ENCODE measurements at regions not wholly inside any gene's neighbourhood (a gene's known extent, or its start where the extent isn't known, plus 50 kb on each side); places are given as distances from the start of the nearest gene placed in this dataset.

GRCh38 chr2:23183733-23184132 lies 201.2 kb upstream of the KLHL29 start (continued):
- TF ChIP-seq, protein P1, sequence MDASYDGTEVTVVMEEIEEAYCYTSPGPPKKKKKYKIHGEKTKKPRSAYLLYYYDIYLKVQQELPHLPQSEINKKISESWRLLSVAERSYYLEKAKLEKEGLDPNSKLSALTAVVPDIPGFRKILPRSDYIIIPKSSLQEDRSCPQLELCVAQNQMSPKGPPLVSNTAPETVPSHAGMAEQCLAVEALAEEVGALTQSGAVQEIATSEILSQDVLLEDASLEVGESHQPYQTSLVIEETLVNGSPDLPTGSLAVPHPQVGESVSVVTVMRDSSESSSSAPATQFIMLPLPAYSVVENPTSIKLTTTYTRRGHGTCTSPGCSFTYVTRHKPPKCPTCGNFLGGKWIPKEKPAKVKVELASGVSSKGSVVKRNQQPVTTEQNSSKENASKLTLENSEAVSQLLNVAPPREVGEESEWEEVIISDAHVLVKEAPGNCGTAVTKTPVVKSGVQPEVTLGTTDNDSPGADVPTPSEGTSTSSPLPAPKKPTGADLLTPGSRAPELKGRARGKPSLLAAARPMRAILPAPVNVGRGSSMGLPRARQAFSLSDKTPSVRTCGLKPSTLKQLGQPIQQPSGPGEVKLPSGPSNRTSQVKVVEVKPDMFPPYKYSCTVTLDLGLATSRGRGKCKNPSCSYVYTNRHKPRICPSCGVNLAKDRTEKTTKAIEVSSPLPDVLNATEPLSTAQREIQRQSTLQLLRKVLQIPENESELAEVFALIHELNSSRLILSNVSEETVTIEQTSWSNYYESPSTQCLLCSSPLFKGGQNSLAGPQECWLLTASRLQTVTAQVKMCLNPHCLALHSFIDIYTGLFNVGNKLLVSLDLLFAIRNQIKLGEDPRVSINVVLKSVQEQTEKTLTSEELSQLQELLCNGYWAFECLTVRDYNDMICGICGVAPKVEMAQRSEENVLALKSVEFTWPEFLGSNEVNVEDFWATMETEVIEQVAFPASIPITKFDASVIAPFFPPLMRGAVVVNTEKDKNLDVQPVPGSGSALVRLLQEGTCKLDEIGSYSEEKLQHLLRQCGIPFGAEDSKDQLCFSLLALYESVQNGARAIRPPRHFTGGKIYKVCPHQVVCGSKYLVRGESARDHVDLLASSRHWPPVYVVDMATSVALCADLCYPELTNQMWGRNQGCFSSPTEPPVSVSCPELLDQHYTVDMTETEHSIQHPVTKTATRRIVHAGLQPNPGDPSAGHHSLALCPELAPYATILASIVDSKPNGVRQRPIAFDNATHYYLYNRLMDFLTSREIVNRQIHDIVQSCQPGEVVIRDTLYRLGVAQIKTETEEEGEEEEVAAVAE (CRISPR knock-in tag; IDR thresholded peaks at IDR 0.05; ENCODE audit: borderline replicate concordance): no peak
- TF ChIP-seq ZKSCAN8 (CRISPR knock-in tag; IDR thresholded peaks at IDR 0.05; ENCODE audit: borderline replicate concordance) (no peak), RBM39 (IDR thresholded peaks at IDR 0.05; ENCODE audit: low read depth, low read length, poor library complexity, severe bottlenecking) (no peak), PAX8 (CRISPR knock-in tag; IDR thresholded peaks at IDR 0.05; ENCODE audit: borderline replicate concordance) (no peak), ZNF792 (CRISPR knock-in tag; IDR thresholded peaks at IDR 0.05) (no peak)

GRCh38 chr2:23198316-23199114 lies 186.5 kb upstream of the KLHL29 start:
- H3K9ac ChIP-seq (ENCODE audit: insufficient read depth, low read depth, low read length): no peak overlapping the region
- intact Hi-C loops (cut with micrococcal nuclease; ENCODE audit: unreplicated experiment) (loop anchor here (5.0 kb wide), 2 partner anchors 94 to 154 kb away; no protein-coding TSS in a partner anchor), in situ Hi-C loops (cut with HindIII; ENCODE audit: extremely low pct_ligation_motif_present, low pct_unique_long_range_greater_than_20kb) (no loop called here)
- no peak for ATAC-seq
- H4K20me1 ChIP-seq (ENCODE audit: insufficient read depth, low read length): no peaks in the 10 kb centered on the region
- BruUV-seq (replicated peaks): no TSS peak
- no peak for TF ChIP-seq ZNF7 (CRISPR knock-in tag; IDR thresholded peaks at IDR 0.05)
- TF ChIP-seq, protein P2, sequence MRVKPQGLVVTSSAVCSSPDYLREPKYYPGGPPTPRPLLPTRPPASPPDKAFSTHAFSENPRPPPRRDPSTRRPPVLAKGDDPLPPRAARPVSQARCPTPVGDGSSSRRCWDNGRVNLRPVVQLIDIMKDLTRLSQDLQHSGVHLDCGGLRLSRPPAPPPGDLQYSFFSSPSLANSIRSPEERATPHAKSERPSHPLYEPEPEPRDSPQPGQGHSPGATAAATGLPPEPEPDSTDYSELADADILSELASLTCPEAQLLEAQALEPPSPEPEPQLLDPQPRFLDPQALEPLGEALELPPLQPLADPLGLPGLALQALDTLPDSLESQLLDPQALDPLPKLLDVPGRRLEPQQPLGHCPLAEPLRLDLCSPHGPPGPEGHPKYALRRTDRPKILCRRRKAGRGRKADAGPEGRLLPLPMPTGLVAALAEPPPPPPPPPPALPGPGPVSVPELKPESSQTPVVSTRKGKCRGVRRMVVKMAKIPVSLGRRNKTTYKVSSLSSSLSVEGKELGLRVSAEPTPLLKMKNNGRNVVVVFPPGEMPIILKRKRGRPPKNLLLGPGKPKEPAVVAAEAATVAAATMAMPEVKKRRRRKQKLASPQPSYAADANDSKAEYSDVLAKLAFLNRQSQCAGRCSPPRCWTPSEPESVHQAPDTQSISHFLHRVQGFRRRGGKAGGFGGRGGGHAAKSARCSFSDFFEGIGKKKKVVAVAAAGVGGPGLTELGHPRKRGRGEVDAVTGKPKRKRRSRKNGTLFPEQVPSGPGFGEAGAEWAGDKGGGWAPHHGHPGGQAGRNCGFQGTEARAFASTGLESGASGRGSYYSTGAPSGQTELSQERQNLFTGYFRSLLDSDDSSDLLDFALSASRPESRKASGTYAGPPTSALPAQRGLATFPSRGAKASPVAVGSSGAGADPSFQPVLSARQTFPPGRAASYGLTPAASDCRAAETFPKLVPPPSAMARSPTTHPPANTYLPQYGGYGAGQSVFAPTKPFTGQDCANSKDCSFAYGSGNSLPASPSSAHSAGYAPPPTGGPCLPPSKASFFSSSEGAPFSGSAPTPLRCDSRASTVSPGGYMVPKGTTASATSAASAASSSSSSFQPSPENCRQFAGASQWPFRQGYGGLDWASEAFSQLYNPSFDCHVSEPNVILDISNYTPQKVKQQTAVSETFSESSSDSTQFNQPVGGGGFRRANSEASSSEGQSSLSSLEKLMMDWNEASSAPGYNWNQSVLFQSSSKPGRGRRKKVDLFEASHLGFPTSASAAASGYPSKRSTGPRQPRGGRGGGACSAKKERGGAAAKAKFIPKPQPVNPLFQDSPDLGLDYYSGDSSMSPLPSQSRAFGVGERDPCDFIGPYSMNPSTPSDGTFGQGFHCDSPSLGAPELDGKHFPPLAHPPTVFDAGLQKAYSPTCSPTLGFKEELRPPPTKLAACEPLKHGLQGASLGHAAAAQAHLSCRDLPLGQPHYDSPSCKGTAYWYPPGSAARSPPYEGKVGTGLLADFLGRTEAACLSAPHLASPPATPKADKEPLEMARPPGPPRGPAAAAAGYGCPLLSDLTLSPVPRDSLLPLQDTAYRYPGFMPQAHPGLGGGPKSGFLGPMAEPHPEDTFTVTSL (CRISPR knock-in tag; IDR thresholded peaks at IDR 0.05; ENCODE audit: borderline replicate concordance): no peak
- H3K79me2 ChIP-seq (ENCODE audit: insufficient read depth, low read length): no peaks in the 10 kb centered on the region
- H3K4me2 ChIP-seq (ENCODE audit: low read depth, low read length): no peak overlapping the region
- no peaks in the 10 kb centered on the region for H3K27me3 ChIP-seq (ENCODE audit: control insufficient read depth in 1 of 2, insufficient read depth in 2 of 2, low read length in 2 of 2)
- ChIA-PET CTCF (ENCODE audit: low intra/inter-chr PET ratio, low total read pairs) (interaction anchor here (2.4 kb wide), 1 partner anchor 261 kb away, joined by 11 read pairs; no protein-coding TSS in a partner anchor), POLR2A (no interaction called here)
- H3K27ac ChIP-seq (ENCODE audit: extremely low read length, insufficient read depth, low read length): no peak overlapping the region
- no peaks in the 10 kb centered on the region for H3K36me3 ChIP-seq (replicated peaks in 1 of 2; ENCODE audit: control insufficient read depth in 1 of 2, insufficient read depth in 2 of 2, low read length in 2 of 2)
- 0 out of 2 replicates have a peak, but pooled peaks cover 4% of the 10 kb centered on the region for H3K4me1 ChIP-seq (ENCODE audit: insufficient read depth, low read length)
- no peak overlapping the region for H3K4me3 ChIP-seq (replicated peaks in 1 of 3; ENCODE audit: insufficient read depth in 1 of 3, low read depth in 2 of 3, low read length in 3 of 3)
- H3K9me3 ChIP-seq (ENCODE audit: low read length): no peaks in the 10 kb centered on the region
- H2AFZ ChIP-seq (ENCODE audit: low read length): no peak overlapping the region
- no peak for FAIRE-seq
- WGBS (ENCODE audit: low lambda C conversion rate): 41% methylated on average over 12 of the region's 12 CpGs
- DNase-seq (ENCODE audit: low spot score): no peak

All from HepG2 (cell line).